ENCODE measurements at regions not wholly inside any gene's neighbourhood (a gene's known extent, or its start where the extent isn't known, plus 50 kb on each side); places are given as distances from the start of the nearest gene placed in this dataset.

GRCh38 chr9:115189686-115190085 lies 71.7 kb upstream of the TNC start:
- Mint-ChIP-seq H3K36me3 (peaks cover 5% of the 10 kb centered on the region), H3K4me3 (no peak overlapping the region), H3K4me1 (peaks cover 2% of the 10 kb centered on the region), H3K9me3 (peaks cover 22% of the 10 kb centered on the region), H3K27me3 (ENCODE audit: low read depth) (no peaks in the 10 kb centered on the region), H3K27ac (no peak overlapping the region)
- no peak for TF ChIP-seq CTCF (IDR thresholded peaks at IDR 0.05; ENCODE audit: unreplicated experiment)
- DNase-seq (ENCODE audit: low spot score in 2 of 2, unreplicated experiment in 2 of 2) = no peak

- no peak for DNase-seq (ENCODE audit: low spot score in 2 of 2, unreplicated experiment in 2 of 2)
- H3K27ac Mint-ChIP-seq = no peak overlapping the region
- H3K9me3 Mint-ChIP-seq = peaks cover 29% of the 10 kb centered on the region
- H3K4me1 Mint-ChIP-seq = peaks cover 2% of the 10 kb centered on the region
- no peaks in the 10 kb centered on the region for H3K27me3 Mint-ChIP-seq (ENCODE audit: low read depth)
- no peak overlapping the region for H3K4me3 Mint-ChIP-seq
- no peak for TF ChIP-seq CTCF (IDR thresholded peaks at IDR 0.05; ENCODE audit: unreplicated experiment)
- H3K36me3 Mint-ChIP-seq = peaks cover 5% of the 10 kb centered on the region
Measured at GRCh38 chr9:115191667-115192066, 73.7 kb upstream of the TNC start.

DNA sequence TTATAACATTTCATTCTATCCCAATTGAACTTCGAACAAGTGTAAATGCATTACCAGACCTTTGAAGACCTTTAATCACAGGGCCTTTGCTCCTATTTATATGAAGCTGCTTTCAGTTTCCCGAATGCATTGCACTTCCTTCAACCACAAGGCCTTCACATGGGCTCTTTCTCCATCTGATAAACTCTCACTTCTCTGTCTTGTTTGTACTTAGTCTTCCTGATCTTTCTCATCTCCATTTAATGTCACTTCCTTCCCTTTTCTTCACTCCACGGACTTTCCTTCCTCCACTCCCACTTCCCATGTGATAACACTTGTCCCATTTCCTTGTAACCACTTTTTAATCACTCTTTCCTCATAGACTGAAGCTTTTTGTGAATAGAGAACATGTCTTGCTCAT lies 74.3 kb upstream of the TNC start:
- peaks cover 29% of the 10 kb centered on the region for H3K9me3 Mint-ChIP-seq
- H3K27me3 Mint-ChIP-seq (ENCODE audit: low read depth) = peaks cover 3% of the 10 kb centered on the region
- no peak overlapping the region for H3K4me3 Mint-ChIP-seq
- peaks cover 6% of the 10 kb centered on the region for H3K4me1 Mint-ChIP-seq
- peaks cover 5% of the 10 kb centered on the region for H3K36me3 Mint-ChIP-seq
- no peak for DNase-seq (ENCODE audit: low spot score in 2 of 2, unreplicated experiment in 2 of 2)
- no peak for TF ChIP-seq CTCF (IDR thresholded peaks at IDR 0.05; ENCODE audit: unreplicated experiment)
- H3K27ac Mint-ChIP-seq = no peak overlapping the region

DNA sequence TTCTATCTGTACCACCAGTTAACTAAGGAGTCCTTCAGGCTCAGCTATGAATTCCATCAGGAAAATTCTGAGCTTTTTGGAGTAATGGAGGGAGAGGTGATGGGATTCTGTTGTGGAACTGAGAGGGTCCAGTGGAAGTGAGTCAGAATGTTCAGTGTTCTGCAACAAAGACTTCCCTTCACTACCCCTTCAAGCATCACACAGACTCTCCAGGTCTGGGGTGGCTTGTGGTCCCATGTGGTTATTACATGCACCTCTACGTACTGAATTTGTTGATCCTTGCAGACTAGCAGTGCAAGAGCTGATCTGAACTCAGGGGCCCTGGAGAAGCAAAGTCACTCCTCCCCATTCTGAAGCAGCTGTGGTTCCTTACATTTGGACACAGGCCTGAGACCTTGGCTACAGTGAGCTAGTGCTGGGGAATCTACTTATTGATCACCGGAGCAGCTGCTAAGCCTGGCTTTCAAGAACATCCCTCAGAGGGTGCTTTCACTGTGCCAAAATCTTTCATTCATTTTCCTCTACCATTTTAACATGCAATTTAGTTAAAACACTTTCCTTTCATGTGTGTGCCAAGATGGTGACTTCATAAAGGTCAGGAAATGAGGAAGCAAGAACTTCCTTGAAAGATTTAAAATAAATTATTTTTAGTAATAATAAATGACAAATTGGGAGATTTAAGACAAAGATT lies 75.0 kb upstream of the TNC start:
- Mint-ChIP-seq H3K27ac (no peak overlapping the region), H3K9me3 (peaks cover 29% of the 10 kb centered on the region), H3K4me1 (peaks cover 12% of the 10 kb centered on the region), H3K4me3 (no peak overlapping the region), H3K36me3 (peaks cover 5% of the 10 kb centered on the region), H3K27me3 (ENCODE audit: low read depth) (peaks cover 5% of the 10 kb centered on the region)
- DNase-seq (ENCODE audit: low spot score in 2 of 2, unreplicated experiment in 2 of 2) = no peak
- no peak for TF ChIP-seq CTCF (IDR thresholded peaks at IDR 0.05; ENCODE audit: unreplicated experiment)

GRCh38 chr9:115193777-115194176 lies 75.8 kb upstream of the TNC start:
- no peak overlapping the region for H3K4me3 Mint-ChIP-seq
- peaks cover 29% of the 10 kb centered on the region for H3K9me3 Mint-ChIP-seq
- H3K36me3 Mint-ChIP-seq = peaks cover 5% of the 10 kb centered on the region
- H3K27ac Mint-ChIP-seq = peak overlapping the region; percentile 21
- H3K4me1 Mint-ChIP-seq = peaks cover 15% of the 10 kb centered on the region
- TF ChIP-seq CTCF (IDR thresholded peaks at IDR 0.05; ENCODE audit: unreplicated experiment) = no peak
- DNase-seq (ENCODE audit: low spot score in 2 of 2, unreplicated experiment in 2 of 2) = no peak
- peaks cover 7% of the 10 kb centered on the region for H3K27me3 Mint-ChIP-seq (ENCODE audit: low read depth)

All from mesothelial cell of epicardium (in vitro differentiated cells).